ENCODE measurements at regions not wholly inside any gene's neighbourhood (a gene's known extent, or its start where the extent isn't known, plus 50 kb on each side); places are given as distances from the start of the nearest gene placed in this dataset.
"Not testable (repeated sequence)": the region's sequence is repeated elsewhere in the genome, so short reads cannot be mapped to it uniquely, and the experiment has no call there.

DNA sequence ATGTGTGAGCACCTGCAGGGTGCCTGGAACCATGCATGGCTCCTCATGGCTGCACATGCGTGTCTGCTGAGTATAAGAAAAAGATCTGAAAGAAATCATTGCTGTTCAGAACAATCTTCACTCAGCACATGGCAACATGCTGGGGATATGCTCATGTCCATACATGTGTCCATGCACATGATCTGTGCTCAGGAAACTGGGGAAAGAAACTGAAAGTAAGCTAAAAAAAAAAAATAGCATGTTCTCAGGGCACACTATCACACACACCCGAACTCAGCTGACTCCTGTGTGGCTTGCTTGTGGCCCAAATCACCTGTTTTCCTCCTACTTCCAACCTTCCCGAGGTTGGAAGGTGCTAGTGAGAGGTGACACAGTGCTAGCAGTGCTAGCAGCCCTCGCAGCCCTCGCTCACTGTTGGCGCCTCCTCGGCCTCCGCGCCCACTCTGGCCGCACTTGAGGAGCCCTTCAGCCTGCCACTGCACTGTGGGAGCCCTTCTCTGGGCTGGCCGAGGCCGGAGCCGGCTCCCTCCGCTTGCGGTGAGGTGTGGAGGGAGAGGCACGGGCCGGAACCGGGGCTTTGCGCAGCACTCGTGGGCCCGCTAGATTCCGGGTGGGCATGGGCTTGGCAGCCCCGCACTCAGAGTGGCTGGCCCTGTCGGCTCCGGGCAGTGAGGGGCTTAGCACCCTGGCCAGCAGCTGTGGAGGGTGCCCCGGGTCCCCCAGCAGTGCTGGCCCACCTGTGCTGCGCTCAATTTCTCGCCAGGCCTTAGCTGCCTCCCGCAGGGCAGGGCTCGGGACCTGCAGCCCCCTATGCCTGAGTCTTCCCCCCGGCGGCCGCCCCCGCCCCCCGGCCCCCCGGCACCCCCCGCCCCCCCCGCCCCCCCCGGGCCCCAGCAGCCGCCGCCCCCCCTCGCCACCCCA, 76.0 kb downstream of the GADD45G start:
- peaks cover 5% of the 10 kb centered on the region for H3K9me3 ChIP-seq (ENCODE audit: insufficient read depth, low read depth, low read length)
- no peak for DNase-seq
- H3K14ac ChIP-seq (ENCODE audit: low read length), result no peak overlapping the region
- no peak overlapping the region for H3K4me3 ChIP-seq (ENCODE audit: low read depth, low read length)
- H3K4me2 ChIP-seq (ENCODE audit: low read length), result no peak overlapping the region
- no peak overlapping the region for H3K27ac ChIP-seq (ENCODE audit: low read depth, low read length)
- H3K27me3 ChIP-seq (ENCODE audit: insufficient read depth, low read length), result no peaks in the 10 kb centered on the region
- H3K4ac ChIP-seq (ENCODE audit: low read depth, low read length), result no peak overlapping the region
- H3K9ac ChIP-seq (ENCODE audit: low read length), result no peak overlapping the region
- no peak overlapping the region for H4K12ac ChIP-seq (ENCODE audit: low read depth, low read length)
- no peak overlapping the region for H2BK5ac ChIP-seq (ENCODE audit: low read depth, low read length, poor library complexity)
- H3K79me1 ChIP-seq (ENCODE audit: low read length), result peaks cover 17% of the 10 kb centered on the region
- no peak overlapping the region for H4K91ac ChIP-seq (ENCODE audit: low read depth, low read length)
- no peak overlapping the region for H4K8ac ChIP-seq (ENCODE audit: low read depth, low read length)
- no peak overlapping the region for H2BK120ac ChIP-seq (ENCODE audit: insufficient read depth, low read length, poor library complexity)
- H3K36me3 ChIP-seq (ENCODE audit: control insufficient read depth in 1 of 2, insufficient read depth in 2 of 2, low read length in 2 of 2), result no peaks in the 10 kb centered on the region
- WGBS (ENCODE audit: extremely low coverage, insufficient coverage, insufficient read length), result no CpG with 5 or more reads among the region's 42 CpGs
- no peak overlapping the region for H3K18ac ChIP-seq (ENCODE audit: low read length)
- H2BK12ac ChIP-seq (ENCODE audit: low read length), result peak overlapping the region; percentile 15
- peak overlapping the region; percentile 35 for H2AK5ac ChIP-seq (ENCODE audit: low read length)
- H3K79me2 ChIP-seq (ENCODE audit: control insufficient read depth, insufficient read depth, low read length, poor library complexity), result no peaks in the 10 kb centered on the region
- no peak overlapping the region for H2AFZ ChIP-seq (ENCODE audit: insufficient read depth, low read length, poor library complexity)
- H3K4me1 ChIP-seq (ENCODE audit: control insufficient read depth in 1 of 2, insufficient read depth in 2 of 2, low read length in 2 of 2), result peaks cover 8 to 12% of the 10 kb centered on the region in 2 experiments
- no peak overlapping the region for H3K23ac ChIP-seq (ENCODE audit: low read length)

- not testable (repeated sequence) for H4K8ac ChIP-seq (ENCODE audit: low read depth, low read length)
Measured at GRCh38 chr9:89681468-89681859, 76.7 kb downstream of the GADD45G start.

DNA sequence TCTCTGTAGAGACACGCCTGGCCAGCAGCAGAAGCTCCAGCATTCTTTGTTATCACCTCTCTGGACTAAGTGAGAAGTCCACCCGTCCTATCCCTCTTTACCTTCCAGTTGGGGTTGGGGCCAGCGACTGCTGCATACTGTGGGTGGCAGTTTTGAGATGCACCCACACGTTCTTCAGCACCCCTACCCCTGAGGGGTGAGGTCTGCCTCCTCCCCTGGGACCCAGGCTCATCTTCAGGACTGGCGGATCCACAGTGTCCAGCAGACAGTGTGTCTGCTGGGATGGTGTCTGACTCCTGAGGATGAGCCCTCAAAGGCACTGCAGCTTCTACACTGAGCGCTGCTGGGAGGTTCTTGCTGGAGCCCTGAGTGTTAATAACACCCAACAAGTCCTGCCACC, 78.8 kb downstream of the GADD45G start:
- no peak overlapping the region for H4K8ac ChIP-seq (ENCODE audit: low read depth, low read length)
- H4K91ac ChIP-seq (ENCODE audit: low read depth, low read length), result peak overlapping the region; percentile 56
- no peak overlapping the region for H3K4me2 ChIP-seq (ENCODE audit: low read length)
- no peak overlapping the region for H3K4ac ChIP-seq (ENCODE audit: low read depth, low read length)
- H4K12ac ChIP-seq (ENCODE audit: low read depth, low read length), result no peak overlapping the region
- H3K9ac ChIP-seq (ENCODE audit: low read length), result no peak overlapping the region
- H3K9me3 ChIP-seq (ENCODE audit: insufficient read depth, low read depth, low read length), result peaks cover 5% of the 10 kb centered on the region
- H3K23ac ChIP-seq (ENCODE audit: low read length), result no peak overlapping the region
- no peak overlapping the region for H3K4me3 ChIP-seq (ENCODE audit: low read depth, low read length)
- peak overlapping the region; percentile 60 for H3K14ac ChIP-seq (ENCODE audit: low read length)
- no peak overlapping the region for H3K27ac ChIP-seq (ENCODE audit: low read depth, low read length)
- H2AK5ac ChIP-seq (ENCODE audit: low read length), result peak overlapping the region; percentile 2
- H3K27me3 ChIP-seq (ENCODE audit: insufficient read depth, low read length), result no peaks in the 10 kb centered on the region
- H3K79me2 ChIP-seq (ENCODE audit: control insufficient read depth, insufficient read depth, low read length, poor library complexity), result peaks cover 5% of the 10 kb centered on the region
- H3K4me1 ChIP-seq (ENCODE audit: control insufficient read depth in 1 of 2, insufficient read depth in 2 of 2, low read length in 2 of 2), result peaks cover 10 to 23% of the 10 kb centered on the region in 2 experiments
- no CpG with 5 or more reads among the region's 6 CpGs for WGBS (ENCODE audit: extremely low coverage, insufficient coverage, insufficient read length)
- H2BK12ac ChIP-seq (ENCODE audit: low read length), result peak overlapping the region; percentile 81
- no peak overlapping the region for H2BK5ac ChIP-seq (ENCODE audit: low read depth, low read length, poor library complexity)
- H3K79me1 ChIP-seq (ENCODE audit: low read length), result peaks cover 30% of the 10 kb centered on the region
- H2BK120ac ChIP-seq (ENCODE audit: insufficient read depth, low read length, poor library complexity), result peak overlapping the region; percentile 49
- no peak overlapping the region for H3K18ac ChIP-seq (ENCODE audit: low read length)
- no peak for DNase-seq
- no peak overlapping the region for H2AFZ ChIP-seq (ENCODE audit: insufficient read depth, low read length, poor library complexity)
- no peaks in the 10 kb centered on the region for H3K36me3 ChIP-seq (ENCODE audit: control insufficient read depth in 1 of 2, insufficient read depth in 2 of 2, low read length in 2 of 2)

More at GRCh38 chr9:89681468-89681859, 76.7 kb downstream of the GADD45G start:
- not testable (repeated sequence) for H4K12ac ChIP-seq (ENCODE audit: low read depth, low read length); H3K9ac ChIP-seq (ENCODE audit: low read length); H3K18ac ChIP-seq (ENCODE audit: low read length); H3K79me2 ChIP-seq (ENCODE audit: control insufficient read depth, insufficient read depth, low read length, poor library complexity); DNase-seq; H2BK120ac ChIP-seq (ENCODE audit: insufficient read depth, low read length, poor library complexity); H3K23ac ChIP-seq (ENCODE audit: low read length); H3K27ac ChIP-seq (ENCODE audit: low read depth, low read length); H2AK5ac ChIP-seq (ENCODE audit: low read length); H3K4me3 ChIP-seq (ENCODE audit: low read depth, low read length); H2BK5ac ChIP-seq (ENCODE audit: low read depth, low read length, poor library complexity); H4K91ac ChIP-seq (ENCODE audit: low read depth, low read length); H3K14ac ChIP-seq (ENCODE audit: low read length); H2BK12ac ChIP-seq (ENCODE audit: low read length); H3K4ac ChIP-seq (ENCODE audit: low read depth, low read length); H3K27me3 ChIP-seq (ENCODE audit: insufficient read depth, low read length); H3K9me3 ChIP-seq (ENCODE audit: insufficient read depth, low read depth, low read length); H3K4me2 ChIP-seq (ENCODE audit: low read length); H3K36me3 ChIP-seq (ENCODE audit: control insufficient read depth in 1 of 2, insufficient read depth in 2 of 2, low read length in 2 of 2); H2AFZ ChIP-seq (ENCODE audit: insufficient read depth, low read length, poor library complexity)
- peaks cover 15% of the 10 kb centered on the region for H3K79me1 ChIP-seq (ENCODE audit: low read length)
- no CpG with 5 or more reads among the region's 17 CpGs for WGBS (ENCODE audit: extremely low coverage, insufficient coverage, insufficient read length)
- peaks cover 9 to 16% of the 10 kb centered on the region in 2 experiments for H3K4me1 ChIP-seq (ENCODE audit: control insufficient read depth in 1 of 2, insufficient read depth in 2 of 2, low read length in 2 of 2)

DNA sequence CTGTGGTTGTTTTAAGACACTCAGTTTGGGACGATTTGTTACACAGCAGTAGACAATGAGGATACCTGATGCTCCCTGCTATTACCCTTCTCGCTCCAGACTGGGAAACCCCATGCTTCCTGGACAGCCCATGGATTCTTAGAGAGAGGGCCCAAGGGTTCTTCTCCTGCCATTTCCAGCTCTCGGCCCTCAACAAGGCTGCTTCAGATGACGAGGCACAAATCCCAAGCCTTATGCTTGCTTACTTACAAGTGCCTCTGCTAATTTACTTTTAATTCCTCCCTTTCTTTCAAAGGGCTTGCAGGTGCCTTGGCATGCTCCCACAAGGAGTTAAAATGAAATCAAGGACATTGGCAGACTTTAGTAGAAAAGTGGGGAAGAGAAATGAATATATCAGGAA, 79.4 kb downstream of the GADD45G start:
- H2AFZ ChIP-seq (ENCODE audit: insufficient read depth, low read length, poor library complexity), result no peak overlapping the region
- H2AK5ac ChIP-seq (ENCODE audit: low read length), result no peak overlapping the region
- H3K4me3 ChIP-seq (ENCODE audit: low read depth, low read length), result no peak overlapping the region
- no peaks in the 10 kb centered on the region for H3K36me3 ChIP-seq (ENCODE audit: control insufficient read depth in 1 of 2, insufficient read depth in 2 of 2, low read length in 2 of 2)
- H3K9me3 ChIP-seq (ENCODE audit: insufficient read depth, low read depth, low read length), result peaks cover 5% of the 10 kb centered on the region
- peak overlapping the region; percentile 45 for H4K91ac ChIP-seq (ENCODE audit: low read depth, low read length)
- H3K14ac ChIP-seq (ENCODE audit: low read length), result no peak overlapping the region
- WGBS (ENCODE audit: extremely low coverage, insufficient coverage, insufficient read length), result no CpG with 5 or more reads among the region's 4 CpGs
- no peak overlapping the region for H2BK5ac ChIP-seq (ENCODE audit: low read depth, low read length, poor library complexity)
- no peak overlapping the region for H2BK120ac ChIP-seq (ENCODE audit: insufficient read depth, low read length, poor library complexity)
- DNase-seq, result no peak
- no peak overlapping the region for H4K12ac ChIP-seq (ENCODE audit: low read depth, low read length)
- no peak overlapping the region for H4K8ac ChIP-seq (ENCODE audit: low read depth, low read length)
- no peak overlapping the region for H3K4ac ChIP-seq (ENCODE audit: low read depth, low read length)
- H2BK12ac ChIP-seq (ENCODE audit: low read length), result peak overlapping the region; percentile 62
- H3K79me2 ChIP-seq (ENCODE audit: control insufficient read depth, insufficient read depth, low read length, poor library complexity), result peaks cover 5% of the 10 kb centered on the region
- H3K27me3 ChIP-seq (ENCODE audit: insufficient read depth, low read length), result no peaks in the 10 kb centered on the region
- no peak overlapping the region for H3K23ac ChIP-seq (ENCODE audit: low read length)
- H3K4me1 ChIP-seq (ENCODE audit: control insufficient read depth in 1 of 2, insufficient read depth in 2 of 2, low read length in 2 of 2), result peaks cover 10 to 23% of the 10 kb centered on the region in 2 experiments
- H3K27ac ChIP-seq (ENCODE audit: low read depth, low read length), result no peak overlapping the region
- H3K18ac ChIP-seq (ENCODE audit: low read length), result no peak overlapping the region
- H3K79me1 ChIP-seq (ENCODE audit: low read length), result peaks cover 30% of the 10 kb centered on the region
- H3K9ac ChIP-seq (ENCODE audit: low read length), result no peak overlapping the region
- H3K4me2 ChIP-seq (ENCODE audit: low read length), result no peak overlapping the region
